ENCODE measurements at regions not wholly inside any gene's neighbourhood (a gene's known extent, or its start where the extent isn't known, plus 50 kb on each side); places are given as distances from the start of the nearest gene placed in this dataset.
A peak's percentile ranks its signal among the peaks of the same experiment; 100 is the strongest.
"Not testable (repeated sequence)": the region's sequence is repeated elsewhere in the genome, so short reads cannot be mapped to it uniquely, and the experiment has no call there.

GRCh38 chr6:85058806-85059205 is 294.4 kb upstream of the TBX18 start:
- no peak overlapping the region for H3K9ac ChIP-seq
- WGBS, 2 experiments (ENCODE audit: low coverage in 1 of 2, low lambda C conversion rate in 2 of 2, missing lambda C conversion rate in 2 of 2): 5 to 12% methylated on average over 2 of the region's 2 CpGs
- in situ Hi-C loops (cut with MboI): no loop called here
- H3K36me3 ChIP-seq (ENCODE audit: low read depth): no peaks in the 10 kb centered on the region
- H3K4me1 ChIP-seq (ENCODE audit: insufficient read depth): peaks cover 8% of the 10 kb centered on the region; the same call in 1 of the 2 replicates
- DNase-seq: peak; percentile 13
- no peak overlapping the region for H3K4me3 ChIP-seq
- H3F3A ChIP-seq (ENCODE audit: insufficient read depth): peaks cover 6% of the 10 kb centered on the region; the same call in 1 of the 2 replicates
- H3K9me2 ChIP-seq (ENCODE audit: insufficient read depth): no peaks in the 10 kb centered on the region; the same call in 1 of the 2 replicates
- no peaks in the 10 kb centered on the region for H3K27me3 ChIP-seq (replicated peaks; ENCODE audit: insufficient read depth)
- TF ChIP-seq EZH2phosphoT487 (IDR thresholded peaks at IDR 0.05; ENCODE audit: insufficient read depth, low read depth): no peak
- no peak for TF ChIP-seq EZH2 (IDR thresholded peaks at IDR 0.05; ENCODE audit: insufficient read depth, poor library complexity, severe bottlenecking)
- H3K27ac ChIP-seq: no peak overlapping the region
- no peak overlapping the region for H2AFZ ChIP-seq
- H3K79me2 ChIP-seq (ENCODE audit: insufficient read depth): no peaks in the 10 kb centered on the region
- H3K4me2 ChIP-seq (ENCODE audit: unreplicated experiment): no peak overlapping the region
- no peaks in the 10 kb centered on the region for H3K9me3 ChIP-seq (ENCODE audit: low read depth)
- no peaks in the 10 kb centered on the region for H4K20me1 ChIP-seq (ENCODE audit: insufficient read depth)

GRCh38 chr6:85050149-85050548 is 285.8 kb upstream of the TBX18 start:
- H3K9me3 ChIP-seq (ENCODE audit: low read depth): no peaks in the 10 kb centered on the region
- H2AFZ ChIP-seq: no peak overlapping the region
- TF ChIP-seq EZH2 (IDR thresholded peaks at IDR 0.05; ENCODE audit: insufficient read depth, poor library complexity, severe bottlenecking): no peak
- TF ChIP-seq EZH2phosphoT487 (IDR thresholded peaks at IDR 0.05; ENCODE audit: insufficient read depth, low read depth): no peak
- H3K9me2 ChIP-seq (ENCODE audit: insufficient read depth): no peaks in the 10 kb centered on the region
- no peak for DNase-seq
- no peak overlapping the region for H3K4me3 ChIP-seq
- no peak overlapping the region for H3K4me2 ChIP-seq (ENCODE audit: unreplicated experiment)
- no peaks in the 10 kb centered on the region for H3F3A ChIP-seq (ENCODE audit: insufficient read depth)
- H3K27ac ChIP-seq: no peak overlapping the region
- H3K9ac ChIP-seq: no peak overlapping the region
- H3K4me1 ChIP-seq (ENCODE audit: insufficient read depth): no peaks in the 10 kb centered on the region
- no peaks in the 10 kb centered on the region for H3K36me3 ChIP-seq (ENCODE audit: low read depth)
- in situ Hi-C loops (cut with MboI): no loop called here
- no peaks in the 10 kb centered on the region for H4K20me1 ChIP-seq (ENCODE audit: insufficient read depth)
- H3K79me2 ChIP-seq (ENCODE audit: insufficient read depth): no peaks in the 10 kb centered on the region
- no peaks in the 10 kb centered on the region for H3K27me3 ChIP-seq (replicated peaks; ENCODE audit: insufficient read depth)

GRCh38 chr6:85049282-85049681 is 284.9 kb upstream of the TBX18 start:
- Histone ChIP-seq H3K4me2 (ENCODE audit: unreplicated experiment) (no peak overlapping the region), H2AFZ (no peak overlapping the region), H3K79me2 (ENCODE audit: insufficient read depth) (no peaks in the 10 kb centered on the region), H3K27me3 (replicated peaks; ENCODE audit: insufficient read depth) (no peaks in the 10 kb centered on the region), H3K36me3 (ENCODE audit: low read depth) (no peaks in the 10 kb centered on the region), H3K4me3 (no peak overlapping the region), H4K20me1 (ENCODE audit: insufficient read depth) (no peaks in the 10 kb centered on the region), H3K9me2 (ENCODE audit: insufficient read depth) (no peaks in the 10 kb centered on the region), H3K27ac (no peak overlapping the region), H3F3A (ENCODE audit: insufficient read depth) (peaks cover 2% of the 10 kb centered on the region; the same call in 1 of the 2 replicates), H3K4me1 (ENCODE audit: insufficient read depth) (peaks cover 5% of the 10 kb centered on the region), H3K9me3 (ENCODE audit: low read depth) (no peaks in the 10 kb centered on the region), H3K9ac (no peak overlapping the region)
- in situ Hi-C loops (cut with MboI): no loop called here
- no peak for TF ChIP-seq EZH2 (IDR thresholded peaks at IDR 0.05; ENCODE audit: insufficient read depth, poor library complexity, severe bottlenecking)
- TF ChIP-seq EZH2phosphoT487 (IDR thresholded peaks at IDR 0.05; ENCODE audit: insufficient read depth, low read depth): no peak
- WGBS, 2 experiments (ENCODE audit: low coverage in 1 of 2, low lambda C conversion rate in 2 of 2, missing lambda C conversion rate in 2 of 2): 98 to 100% methylated on average over 2 of the region's 2 CpGs
- DNase-seq: no peak

- DNase-seq: peak; percentile 5
- Histone ChIP-seq H3K9me2 (ENCODE audit: insufficient read depth) (no peaks in the 10 kb centered on the region), H2AFZ (no peak overlapping the region), H3K9ac (no peak overlapping the region), H3K79me2 (ENCODE audit: insufficient read depth) (no peaks in the 10 kb centered on the region), H3K36me3 (ENCODE audit: low read depth) (no peaks in the 10 kb centered on the region), H3K27ac (no peak overlapping the region), H3K4me1 (ENCODE audit: insufficient read depth) (peaks cover 10% of the 10 kb centered on the region), H4K20me1 (ENCODE audit: insufficient read depth) (no peaks in the 10 kb centered on the region), H3F3A (ENCODE audit: insufficient read depth) (peaks cover 6% of the 10 kb centered on the region; the same call in 1 of the 2 replicates), H3K4me2 (ENCODE audit: unreplicated experiment) (no peak overlapping the region), H3K27me3 (replicated peaks; ENCODE audit: insufficient read depth) (no peaks in the 10 kb centered on the region), H3K4me3 (no peak overlapping the region), H3K9me3 (ENCODE audit: low read depth) (no peaks in the 10 kb centered on the region)
- TF ChIP-seq EZH2phosphoT487 (IDR thresholded peaks at IDR 0.05; ENCODE audit: insufficient read depth, low read depth) (no peak), EZH2 (IDR thresholded peaks at IDR 0.05; ENCODE audit: insufficient read depth, poor library complexity, severe bottlenecking) (no peak)
- 44 to 47% methylated on average over 2 of the region's 2 CpGs for WGBS, 2 experiments (ENCODE audit: low coverage in 1 of 2, low lambda C conversion rate in 2 of 2, missing lambda C conversion rate in 2 of 2)
- in situ Hi-C loops (cut with MboI): no loop called here
Measured at GRCh38 chr6:85047818-85048217, 283.4 kb upstream of the TBX18 start.

GRCh38 chr6:85045767-85046166 is 281.4 kb upstream of the TBX18 start:
- DNase-seq; H3F3A ChIP-seq (ENCODE audit: insufficient read depth); H3K9me3 ChIP-seq (ENCODE audit: low read depth); H3K9ac ChIP-seq; H3K79me2 ChIP-seq (ENCODE audit: insufficient read depth); in situ Hi-C loops (cut with MboI); H3K27ac ChIP-seq; H3K36me3 ChIP-seq (ENCODE audit: low read depth); H3K4me3 ChIP-seq; H2AFZ ChIP-seq; H4K20me1 ChIP-seq (ENCODE audit: insufficient read depth); H3K27me3 ChIP-seq (replicated peaks; ENCODE audit: insufficient read depth); H3K4me2 ChIP-seq (ENCODE audit: unreplicated experiment); H3K9me2 ChIP-seq (ENCODE audit: insufficient read depth): not testable (repeated sequence)
- peaks cover 10% of the 10 kb centered on the region for H3K4me1 ChIP-seq (ENCODE audit: insufficient read depth)
- 91 to 92% methylated on average over 1 of the region's 1 CpG for WGBS, 2 experiments (ENCODE audit: low coverage in 1 of 2, low lambda C conversion rate in 2 of 2, missing lambda C conversion rate in 2 of 2)
